ENCODE measurements at regions not wholly inside any gene's neighbourhood (a gene's known extent, or its start where the extent isn't known, plus 50 kb on each side); places are given as distances from the start of the nearest gene placed in this dataset.

- no peak for DNase-seq
- Histone ChIP-seq H3K27me3 (ENCODE audit: low read depth) (peaks cover 9% of the 10 kb centered on the region), H3K36me3 (no peaks in the 10 kb centered on the region), H3K9me3 (replicated peaks) (no peaks in the 10 kb centered on the region), H3K4me1 (no peaks in the 10 kb centered on the region), H3K4me3 (no peak overlapping the region), H3K27ac (replicated peaks) (no peak overlapping the region)
- TF ChIP-seq CTCF (IDR thresholded peaks at IDR 0.05; ENCODE audit: borderline replicate concordance) = peak; percentile 70
- intact Hi-C loops (cut with micrococcal nuclease) = loop anchor here (10.0 kb wide), 1 partner anchor 282 kb away; no protein-coding TSS in a partner anchor
Measured at GRCh38 chr2:84022810-84023431, 436.2 kb downstream of the SUCLG1 start.

GRCh38 chr2:84017010-84017409, 442.1 kb downstream of the SUCLG1 start:
- Histone ChIP-seq H3K36me3 (no peaks in the 10 kb centered on the region), H3K4me3 (no peak overlapping the region), H3K27me3 (ENCODE audit: low read depth) (no peaks in the 10 kb centered on the region), H3K27ac (replicated peaks) (no peak overlapping the region), H3K9me3 (replicated peaks) (no peaks in the 10 kb centered on the region), H3K4me1 (no peaks in the 10 kb centered on the region)
- intact Hi-C loops (cut with micrococcal nuclease) = no loop called here
- no peak for TF ChIP-seq CTCF (IDR thresholded peaks at IDR 0.05; ENCODE audit: borderline replicate concordance)
- DNase-seq = no peak

- H3K4me3 ChIP-seq = no peak overlapping the region
- no peaks in the 10 kb centered on the region for H3K4me1 ChIP-seq
- no peak for TF ChIP-seq CTCF (IDR thresholded peaks at IDR 0.05; ENCODE audit: borderline replicate concordance)
- H3K36me3 ChIP-seq = no peaks in the 10 kb centered on the region
- no peak for DNase-seq
- no peaks in the 10 kb centered on the region for H3K27me3 ChIP-seq (ENCODE audit: low read depth)
- H3K27ac ChIP-seq (replicated peaks) = no peak overlapping the region
- H3K9me3 ChIP-seq (replicated peaks) = no peaks in the 10 kb centered on the region
- intact Hi-C loops (cut with micrococcal nuclease) = no loop called here
Measured at GRCh38 chr2:84016183-84016582, 442.9 kb downstream of the SUCLG1 start.

GRCh38 chr2:83997889-83998288, 461.2 kb downstream of the SUCLG1 start:
- Histone ChIP-seq H3K27ac (replicated peaks) (no peak overlapping the region), H3K36me3 (no peaks in the 10 kb centered on the region), H3K4me3 (no peak overlapping the region), H3K9me3 (replicated peaks) (no peaks in the 10 kb centered on the region), H3K27me3 (ENCODE audit: low read depth) (no peaks in the 10 kb centered on the region), H3K4me1 (no peaks in the 10 kb centered on the region)
- DNase-seq = no peak
- TF ChIP-seq CTCF (IDR thresholded peaks at IDR 0.05; ENCODE audit: borderline replicate concordance) = no peak
- intact Hi-C loops (cut with micrococcal nuclease) = no loop called here

GRCh38 chr2:83994633-83995179, 464.4 kb downstream of the SUCLG1 start:
- no peaks in the 10 kb centered on the region for H3K27me3 ChIP-seq (ENCODE audit: low read depth)
- no peak for TF ChIP-seq CTCF (IDR thresholded peaks at IDR 0.05; ENCODE audit: borderline replicate concordance)
- H3K27ac ChIP-seq (replicated peaks) = no peak overlapping the region
- no peak overlapping the region for H3K4me3 ChIP-seq
- H3K4me1 ChIP-seq = no peaks in the 10 kb centered on the region
- DNase-seq = no peak
- no peaks in the 10 kb centered on the region for H3K36me3 ChIP-seq
- intact Hi-C loops (cut with micrococcal nuclease) = no loop called here
- H3K9me3 ChIP-seq (replicated peaks) = peaks cover 6% of the 10 kb centered on the region

Measured in left ventricle myocardium inferior (tissue), 1 donor.